ENCODE measurements at regions not wholly inside any gene's neighbourhood (a gene's known extent, or its start where the extent isn't known, plus 50 kb on each side); places are given as distances from the start of the nearest gene placed in this dataset.
"Not testable (repeated sequence)": the region's sequence is repeated elsewhere in the genome, so short reads cannot be mapped to it uniquely, and the experiment has no call there.

DNA sequence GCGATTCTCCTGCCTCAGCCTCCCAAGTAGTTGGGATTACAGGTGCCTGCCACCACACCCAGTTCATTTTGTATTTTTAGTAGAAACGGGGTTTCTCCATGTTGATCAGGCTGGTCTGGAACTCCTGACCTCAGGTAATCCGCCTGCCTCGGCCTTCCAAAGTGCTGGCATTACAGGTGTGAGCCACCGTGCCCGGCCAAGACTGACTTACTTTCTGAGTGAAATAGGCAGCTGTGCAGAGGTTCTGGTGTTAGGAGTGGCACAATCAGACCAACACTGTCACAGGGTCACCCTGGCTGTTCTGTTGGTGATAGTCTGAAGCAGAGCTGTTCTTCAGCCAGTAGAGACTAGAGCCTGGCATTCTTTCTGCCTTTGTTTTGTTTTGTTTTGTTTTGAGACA lies 77.4 kb upstream of the PARD3 start:
- POLR2A ChIA-PET, FAIRE-seq: not testable (repeated sequence)

DNA sequence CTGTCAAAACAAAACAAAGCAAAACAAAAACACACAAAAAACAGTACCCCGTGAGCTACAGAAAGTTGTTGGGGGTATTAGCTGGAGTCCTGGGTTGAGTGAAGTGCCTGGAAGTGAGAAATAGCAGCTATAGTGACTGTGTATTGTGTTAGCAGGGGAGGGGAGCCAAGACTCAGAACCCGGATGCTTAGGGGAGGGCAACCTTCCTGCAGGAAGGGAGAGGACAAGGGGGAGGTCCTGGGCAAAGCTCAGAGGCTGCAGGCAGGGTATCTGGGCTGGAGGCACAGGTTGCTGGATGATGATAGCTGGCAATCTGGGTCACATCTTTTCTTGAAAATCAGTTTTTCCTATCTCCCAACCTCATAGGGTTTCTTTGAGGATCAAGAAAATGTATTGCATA lies 75.8 kb upstream of the PARD3 start:
- Histone ChIP-seq H3K27me3 (ENCODE audit: control insufficient read depth in 1 of 2, insufficient read depth in 2 of 2, low read length in 2 of 2) (peaks cover 0 to 3% of the 10 kb centered on the region in 2 experiments; a peak in 3 of 5 replicates), H3K4me3 (replicated peaks in 1 of 3; ENCODE audit: insufficient read depth in 1 of 3, low read depth in 2 of 3, low read length in 3 of 3) (peak overlapping the region; percentile 22 to 29 (median 28); a peak in 3 of 6 replicates), H3K9ac (ENCODE audit: insufficient read depth, low read depth, low read length) (no peak overlapping the region), H3K79me2 (ENCODE audit: insufficient read depth, low read length) (no peaks in the 10 kb centered on the region), H3K27ac (ENCODE audit: extremely low read length, insufficient read depth, low read length) (no peak overlapping the region), H3K4me1 (ENCODE audit: insufficient read depth, low read length) (peaks cover 15% of the 10 kb centered on the region), H3K9me3 (ENCODE audit: low read length) (no peaks in the 10 kb centered on the region), H3K36me3 (replicated peaks in 1 of 2; ENCODE audit: control insufficient read depth in 1 of 2, insufficient read depth in 2 of 2, low read length in 2 of 2) (no peaks in the 10 kb centered on the region), H2AFZ (ENCODE audit: low read length) (no peak overlapping the region), H4K20me1 (ENCODE audit: insufficient read depth, low read length) (no peaks in the 10 kb centered on the region), H3K4me2 (ENCODE audit: low read depth, low read length) (peak overlapping the region; percentile 59)
- FAIRE-seq (no peak), DNase-seq (ENCODE audit: low spot score) (no peak), ATAC-seq (peak; percentile 85)
- POLR2A ChIA-PET: interaction anchor here (0.5 kb wide), 1 partner anchor 36 kb away, joined by 3 read pairs; no protein-coding TSS in a partner anchor
- WGBS (ENCODE audit: low lambda C conversion rate): 10% methylated on average over 2 of the region's 2 CpGs
- CTCF ChIA-PET (ENCODE audit: low intra/inter-chr PET ratio, low total read pairs): no interaction called here
- intact Hi-C loops (cut with micrococcal nuclease; ENCODE audit: unreplicated experiment): no loop called here
- no TSS peak for BruUV-seq (replicated peaks)
- in situ Hi-C loops (cut with HindIII; ENCODE audit: extremely low pct_ligation_motif_present, low pct_unique_long_range_greater_than_20kb): no loop called here
- TF ChIP-seq, protein P1, sequence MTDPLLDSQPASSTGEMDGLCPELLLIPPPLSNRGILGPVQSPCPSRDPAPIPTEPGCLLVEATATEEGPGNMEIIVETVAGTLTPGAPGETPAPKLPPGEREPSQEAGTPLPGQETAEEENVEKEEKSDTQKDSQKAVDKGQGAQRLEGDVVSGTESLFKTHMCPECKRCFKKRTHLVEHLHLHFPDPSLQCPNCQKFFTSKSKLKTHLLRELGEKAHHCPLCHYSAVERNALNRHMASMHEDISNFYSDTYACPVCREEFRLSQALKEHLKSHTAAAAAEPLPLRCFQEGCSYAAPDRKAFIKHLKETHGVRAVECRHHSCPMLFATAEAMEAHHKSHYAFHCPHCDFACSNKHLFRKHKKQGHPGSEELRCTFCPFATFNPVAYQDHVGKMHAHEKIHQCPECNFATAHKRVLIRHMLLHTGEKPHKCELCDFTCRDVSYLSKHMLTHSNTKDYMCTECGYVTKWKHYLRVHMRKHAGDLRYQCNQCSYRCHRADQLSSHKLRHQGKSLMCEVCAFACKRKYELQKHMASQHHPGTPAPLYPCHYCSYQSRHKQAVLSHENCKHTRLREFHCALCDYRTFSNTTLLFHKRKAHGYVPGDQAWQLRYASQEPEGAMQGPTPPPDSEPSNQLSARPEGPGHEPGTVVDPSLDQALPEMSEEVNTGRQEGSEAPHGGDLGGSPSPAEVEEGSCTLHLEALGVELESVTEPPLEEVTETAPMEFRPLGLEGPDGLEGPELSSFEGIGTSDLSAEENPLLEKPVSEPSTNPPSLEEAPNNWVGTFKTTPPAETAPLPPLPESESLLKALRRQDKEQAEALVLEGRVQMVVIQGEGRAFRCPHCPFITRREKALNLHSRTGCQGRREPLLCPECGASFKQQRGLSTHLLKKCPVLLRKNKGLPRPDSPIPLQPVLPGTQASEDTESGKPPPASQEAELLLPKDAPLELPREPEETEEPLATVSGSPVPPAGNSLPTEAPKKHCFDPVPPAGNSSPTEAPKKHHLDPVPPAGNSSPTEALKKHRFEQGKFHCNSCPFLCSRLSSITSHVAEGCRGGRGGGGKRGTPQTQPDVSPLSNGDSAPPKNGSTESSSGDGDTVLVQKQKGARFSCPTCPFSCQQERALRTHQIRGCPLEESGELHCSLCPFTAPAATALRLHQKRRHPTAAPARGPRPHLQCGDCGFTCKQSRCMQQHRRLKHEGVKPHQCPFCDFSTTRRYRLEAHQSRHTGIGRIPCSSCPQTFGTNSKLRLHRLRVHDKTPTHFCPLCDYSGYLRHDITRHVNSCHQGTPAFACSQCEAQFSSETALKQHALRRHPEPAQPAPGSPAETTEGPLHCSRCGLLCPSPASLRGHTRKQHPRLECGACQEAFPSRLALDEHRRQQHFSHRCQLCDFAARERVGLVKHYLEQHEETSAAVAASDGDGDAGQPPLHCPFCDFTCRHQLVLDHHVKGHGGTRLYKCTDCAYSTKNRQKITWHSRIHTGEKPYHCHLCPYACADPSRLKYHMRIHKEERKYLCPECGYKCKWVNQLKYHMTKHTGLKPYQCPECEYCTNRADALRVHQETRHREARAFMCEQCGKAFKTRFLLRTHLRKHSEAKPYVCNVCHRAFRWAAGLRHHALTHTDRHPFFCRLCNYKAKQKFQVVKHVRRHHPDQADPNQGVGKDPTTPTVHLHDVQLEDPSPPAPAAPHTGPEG (CRISPR knock-in tag; IDR thresholded peaks at IDR 0.05): no peak
- TF ChIP-seq ZNF512 (CRISPR knock-in tag; IDR thresholded peaks at IDR 0.05) (no peak), TERF1 (CRISPR knock-in tag; IDR thresholded peaks at IDR 0.05) (no peak), ZNF253 (CRISPR knock-in tag; IDR thresholded peaks at IDR 0.05; ENCODE audit: borderline replicate concordance) (no peak)

More for the DNA sequence above, 77.4 kb upstream of the PARD3 start:
- DNase-seq (ENCODE audit: low spot score); ATAC-seq; H3K36me3 ChIP-seq (replicated peaks in 1 of 2; ENCODE audit: control insufficient read depth in 1 of 2, insufficient read depth in 2 of 2, low read length in 2 of 2); H3K4me1 ChIP-seq (ENCODE audit: insufficient read depth, low read length); H3K27me3 ChIP-seq (ENCODE audit: control insufficient read depth in 1 of 2, insufficient read depth in 2 of 2, low read length in 2 of 2); H4K20me1 ChIP-seq (ENCODE audit: insufficient read depth, low read length); H2AFZ ChIP-seq (ENCODE audit: low read length); CTCF ChIA-PET (ENCODE audit: low intra/inter-chr PET ratio, low total read pairs); H3K27ac ChIP-seq (ENCODE audit: extremely low read length, insufficient read depth, low read length); BruUV-seq (replicated peaks); in situ Hi-C loops (cut with HindIII; ENCODE audit: extremely low pct_ligation_motif_present, low pct_unique_long_range_greater_than_20kb); H3K79me2 ChIP-seq (ENCODE audit: insufficient read depth, low read length); H3K4me3 ChIP-seq (replicated peaks in 1 of 3; ENCODE audit: insufficient read depth in 1 of 3, low read depth in 2 of 3, low read length in 3 of 3); H3K9ac ChIP-seq (ENCODE audit: insufficient read depth, low read depth, low read length); H3K4me2 ChIP-seq (ENCODE audit: low read depth, low read length); intact Hi-C loops (cut with micrococcal nuclease; ENCODE audit: unreplicated experiment); H3K9me3 ChIP-seq (ENCODE audit: low read length): not testable (repeated sequence)
- WGBS (ENCODE audit: low lambda C conversion rate): 49% methylated on average over 4 of the region's 6 CpGs
